Ishikawa (cell line): ENCODE measurements at regions not wholly inside any gene's neighbourhood (a gene's known extent, or its start where the extent isn't known, plus 50 kb on each side); places are given as distances from the start of the nearest gene placed in this dataset.

Experiments used
- CEBPB ChIP-seq: IDR thresholded peaks from 2 replicates; pipeline ENCODE4 v1.6.1; 2012
- CREB1 ChIP-seq: IDR thresholded peaks from 2 replicates; pipeline ENCODE4 v1.6.1; 2012; ENCODE audit warnings: low read depth
- EGR1 ChIP-seq: IDR thresholded peaks from 2 replicates; pipeline ENCODE4 v1.6.1; 2012
- EP300 ChIP-seq: IDR thresholded peaks from 2 replicates; pipeline ENCODE4 v1.6.1; 2012; ENCODE audit warnings: borderline replicate concordance
- FOXM1 ChIP-seq: IDR thresholded peaks from 2 replicates; pipeline ENCODE4 v1.6.1; 2012; ENCODE audit warnings: low read depth, borderline replicate concordance
- MAX ChIP-seq: IDR thresholded peaks from 2 replicates; pipeline ENCODE4 v1.6.1; 2012
- NFIC ChIP-seq: IDR thresholded peaks from 2 replicates; pipeline ENCODE4 v1.6.1; 2012
- RAD21 ChIP-seq: IDR thresholded peaks from 2 replicates; pipeline ENCODE4 v1.6.1; 2012; ENCODE audit warnings: low read depth
- REST ChIP-seq: IDR thresholded peaks from 2 replicates; pipeline ENCODE4 v1.6.1; 2012; ENCODE audit warnings: low read depth, mild to moderate bottlenecking
- TAF1 ChIP-seq: IDR thresholded peaks from 2 replicates; pipeline ENCODE4 v1.6.1; 2012; ENCODE audit warnings: low read depth, mild to moderate bottlenecking
- TCF12 ChIP-seq: IDR thresholded peaks from 2 replicates; pipeline ENCODE4 v1.6.1; 2012; ENCODE audit warnings: low read depth
- TEAD4 ChIP-seq: IDR thresholded peaks from 2 replicates; pipeline ENCODE4 v1.6.1; 2012
- USF1 ChIP-seq: IDR thresholded peaks from 2 replicates; pipeline ENCODE4 v1.6.1; 2012
- YY1 ChIP-seq: IDR thresholded peaks from 2 replicates; pipeline ENCODE4 v1.6.1; 2012; ENCODE audit warnings: low read depth
- ZBTB7A ChIP-seq: IDR thresholded peaks from 2 replicates; pipeline ENCODE4 v1.6.1; 2012; ENCODE audit warnings: low read depth

- no peak for TF ChIP-seq TCF12
- TF ChIP-seq FOXM1 = no peak
- no peak for TF ChIP-seq ZBTB7A
- no peak for TF ChIP-seq NFIC
- TF ChIP-seq USF1 = no peak
- TF ChIP-seq EP300 = no peak
- no peak for TF ChIP-seq CEBPB
- no peak for TF ChIP-seq TAF1
- TF ChIP-seq YY1 = no peak
- TF ChIP-seq REST = no peak
- no peak for TF ChIP-seq TEAD4
- no peak for TF ChIP-seq EGR1
Measured at GRCh38 chr2:21469158-21469557, 345.4 kb downstream of the TDRD15 start.

- TF ChIP-seq EGR1 = no peak
- TF ChIP-seq FOXM1 = no peak
- no peak for TF ChIP-seq TAF1
- TF ChIP-seq TEAD4 = no peak
Measured at GRCh38 chr2:21469564-21469963, 345.8 kb downstream of the TDRD15 start.

- TF ChIP-seq TEAD4 (no peak), ZBTB7A (no peak), CREB1 (no peak), FOXM1 (no peak), EP300 (no peak), TCF12 (no peak), TAF1 (no peak), YY1 (no peak), EGR1 (no peak), USF1 (no peak), RAD21 (no peak)
Measured at GRCh38 chr2:21480162-21480561, 356.4 kb downstream of the TDRD15 start.

- TF ChIP-seq EP300 = no peak
- TF ChIP-seq TAF1 = no peak
- TF ChIP-seq USF1 = no peak
- TF ChIP-seq CEBPB = no peak
- TF ChIP-seq REST = no peak
- TF ChIP-seq MAX = no peak
- no peak for TF ChIP-seq CREB1
- no peak for TF ChIP-seq NFIC
- no peak for TF ChIP-seq TCF12
- TF ChIP-seq EGR1 = no peak
- TF ChIP-seq FOXM1 = no peak
- no peak for TF ChIP-seq YY1
- TF ChIP-seq RAD21 = no peak
- no peak for TF ChIP-seq TEAD4
- TF ChIP-seq ZBTB7A = no peak
Measured at GRCh38 chr2:21484643-21485042, 360.9 kb downstream of the TDRD15 start.

GRCh38 chr2:21486445-21486844 lies 362.7 kb downstream of the TDRD15 start:
- TF ChIP-seq YY1 = no peak
- TF ChIP-seq NFIC = no peak
- TF ChIP-seq ZBTB7A = no peak
- no peak for TF ChIP-seq FOXM1
- TF ChIP-seq REST = no peak
- TF ChIP-seq CREB1 = no peak
- no peak for TF ChIP-seq TAF1
- no peak for TF ChIP-seq TCF12
- no peak for TF ChIP-seq EP300
- no peak for TF ChIP-seq MAX
- TF ChIP-seq EGR1 = no peak
- TF ChIP-seq TEAD4 = no peak
- TF ChIP-seq CEBPB = no peak
- no peak for TF ChIP-seq USF1
- no peak for TF ChIP-seq RAD21
